Kidney capillary endothelial cell (primary cell): ENCODE measurements at regions not wholly inside any gene's neighbourhood (a gene's known extent, or its start where the extent isn't known, plus 50 kb on each side); places are given as distances from the start of the nearest gene placed in this dataset.
"Not testable (repeated sequence)": the region's sequence is repeated elsewhere in the genome, so short reads cannot be mapped to it uniquely, and the experiment has no call there.

Source experiments
- DNase-seq: peaks from one replicate; pipeline ENCODE4 v3.0.0-alpha.2; 2018; ENCODE audit warnings: low spot score

DNA sequence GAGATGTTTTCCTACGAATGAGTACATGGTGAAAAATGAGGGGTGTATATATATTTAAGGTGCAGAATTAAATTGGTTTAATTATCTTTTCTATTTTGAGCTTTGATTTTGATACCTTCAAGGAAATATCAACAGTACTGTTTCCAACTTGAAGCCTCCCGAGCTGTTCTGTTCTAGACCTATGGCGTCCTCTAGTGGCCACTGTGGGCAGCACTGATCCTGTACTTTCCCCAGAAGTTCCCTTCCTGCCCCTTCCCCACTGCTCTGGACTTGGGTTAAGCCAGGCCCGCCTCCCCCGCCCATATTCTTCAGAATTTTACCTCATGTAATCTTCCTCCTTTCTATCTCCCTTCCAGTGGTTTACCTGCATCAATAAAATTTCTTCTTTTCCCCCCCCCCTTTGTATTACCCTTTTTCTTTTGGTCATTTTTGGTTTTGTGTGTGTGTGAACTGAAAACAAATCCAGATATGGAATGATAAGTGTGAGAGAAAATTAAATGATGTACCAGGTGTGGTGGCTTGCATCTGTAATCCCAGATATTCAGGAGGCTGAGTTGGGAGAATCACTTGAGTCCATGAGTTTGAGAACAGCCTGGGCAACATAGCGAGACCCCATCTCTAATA is 1643.5 kb downstream of the TP53TG3F start:
- DNase-seq = no peak

DNA sequence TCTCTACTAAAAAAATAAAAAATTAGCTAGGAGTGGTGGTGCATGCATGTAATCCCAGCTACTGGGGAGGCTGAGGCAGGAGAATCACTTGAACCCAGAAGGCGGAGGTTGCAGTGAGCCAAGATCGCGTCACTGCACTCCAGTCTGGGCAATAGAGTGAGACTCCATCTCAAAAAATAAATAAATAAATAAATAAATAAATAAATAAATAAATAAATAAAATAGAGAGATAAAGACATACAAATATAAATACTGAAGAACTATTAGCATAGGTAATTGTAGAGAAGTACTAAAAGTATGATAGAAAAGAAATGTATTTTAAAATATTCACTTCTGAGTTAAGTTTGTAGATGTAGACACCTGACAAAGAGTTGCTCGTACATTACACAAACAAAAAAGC is 1652.4 kb downstream of the TP53TG3F start:
- not testable (repeated sequence) for DNase-seq

- DNase-seq = no peak
Observed at GRCh38 chr16:35131429-35131828, 1672.0 kb downstream of the TP53TG3F start.

- DNase-seq = no peak
Observed at GRCh38 chr16:35134471-35134870, 1675.1 kb downstream of the TP53TG3F start.

DNA sequence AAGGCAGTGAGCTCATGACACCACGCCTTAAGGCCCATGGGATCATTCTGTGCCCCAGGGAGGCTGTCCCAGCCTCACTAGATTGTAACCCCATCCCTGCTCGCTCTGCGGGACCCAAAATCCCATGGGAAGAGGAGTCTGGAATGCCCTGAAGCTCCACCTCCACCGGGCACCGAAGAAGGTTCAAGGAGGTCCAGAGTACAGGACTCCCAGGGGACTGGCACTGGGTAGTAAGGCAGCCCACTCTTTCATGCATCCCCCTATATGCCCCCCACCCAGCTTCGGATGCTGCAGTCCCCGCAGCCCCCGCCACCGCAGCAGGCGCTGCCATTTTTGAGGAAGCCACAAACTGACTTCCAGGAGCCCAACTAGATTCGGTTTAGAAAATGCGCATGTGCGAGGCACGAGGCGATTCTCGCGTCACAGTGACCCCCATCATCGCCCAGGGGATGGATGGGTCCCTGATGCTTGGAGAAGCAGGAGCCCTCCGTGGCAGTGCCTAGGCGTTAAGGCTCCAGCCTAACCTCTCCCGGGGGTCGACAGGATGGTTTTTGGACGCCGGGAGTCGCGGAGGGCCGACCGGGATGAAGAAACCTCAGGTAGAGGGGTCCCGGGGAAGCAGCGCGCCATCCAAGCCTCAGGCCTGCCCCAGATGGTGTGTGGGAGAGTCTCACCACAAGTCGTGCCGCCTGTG is 1681.0 kb downstream of the TP53TG3F start:
- DNase-seq = no peak

DNA sequence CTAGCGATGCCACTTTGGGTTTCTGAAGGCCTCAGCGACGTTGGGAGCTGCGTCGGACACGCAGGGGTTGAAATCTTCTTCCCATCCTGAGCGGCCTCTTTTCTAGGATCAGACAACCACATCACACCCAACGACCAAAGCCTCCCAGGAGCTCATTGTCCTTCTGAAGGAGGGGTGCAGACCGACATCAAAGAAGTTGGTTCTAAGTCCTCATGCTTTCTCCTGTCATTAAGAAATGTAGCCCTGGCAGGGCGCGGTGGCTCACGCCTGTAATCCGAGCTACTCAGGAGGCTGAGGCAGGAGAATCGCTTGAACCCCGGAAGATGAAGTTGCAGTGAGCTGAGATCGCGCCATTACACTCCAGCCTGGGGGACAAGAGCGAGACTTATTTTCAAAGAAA is 1681.9 kb downstream of the TP53TG3F start:
- DNase-seq = no peak

GRCh38 chr16:35142147-35142808 is 1682.9 kb downstream of the TP53TG3F start:
- no peak for DNase-seq

- no peak for DNase-seq
Observed at GRCh38 chr16:35142809-35143192, 1683.4 kb downstream of the TP53TG3F start.

- no peak for DNase-seq
Observed at GRCh38 chr16:35144212-35144932, 1685.0 kb downstream of the TP53TG3F start.

DNA sequence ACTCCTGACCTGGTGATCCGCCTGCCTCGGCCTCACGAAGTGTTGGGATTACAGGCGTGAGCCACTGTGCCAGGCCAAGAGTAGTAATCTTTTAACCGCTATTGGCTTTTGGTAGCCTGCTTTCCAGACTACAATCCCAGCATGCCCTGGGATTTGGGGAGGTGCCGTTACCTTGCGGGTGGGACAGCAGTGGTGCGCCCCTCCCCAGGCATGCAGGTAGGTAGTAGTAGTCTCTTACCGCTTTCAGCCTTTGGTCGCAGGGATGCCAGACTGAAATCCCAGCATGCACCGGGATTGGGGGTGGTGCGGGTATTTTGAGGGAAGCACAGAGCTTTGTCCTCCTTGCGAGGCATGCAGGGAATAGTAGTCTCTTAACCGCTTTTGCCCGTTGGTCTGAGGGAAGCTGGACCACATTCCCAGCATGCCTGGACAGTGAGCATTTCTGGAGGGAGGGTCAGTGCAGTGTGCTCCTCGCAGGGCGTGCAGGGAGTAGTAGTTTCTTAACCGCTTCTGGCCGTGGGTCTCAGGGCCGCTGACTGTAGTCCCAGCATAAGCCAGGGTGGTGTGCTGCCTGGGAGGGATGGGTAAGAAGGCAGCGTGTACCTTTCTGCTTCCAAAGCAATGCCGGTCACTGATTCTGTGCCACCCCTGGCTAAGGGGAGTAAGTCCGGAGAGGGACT is 1686.8 kb downstream of the TP53TG3F start:
- no peak for DNase-seq

- DNase-seq = no peak
Observed at GRCh38 chr16:35146723-35147458, 1687.5 kb downstream of the TP53TG3F start.

GRCh38 chr16:35147556-35148504 is 1688.4 kb downstream of the TP53TG3F start:
- no peak for DNase-seq

- DNase-seq = no peak
Observed at GRCh38 chr16:35148748-35149147, 1689.3 kb downstream of the TP53TG3F start.

DNA sequence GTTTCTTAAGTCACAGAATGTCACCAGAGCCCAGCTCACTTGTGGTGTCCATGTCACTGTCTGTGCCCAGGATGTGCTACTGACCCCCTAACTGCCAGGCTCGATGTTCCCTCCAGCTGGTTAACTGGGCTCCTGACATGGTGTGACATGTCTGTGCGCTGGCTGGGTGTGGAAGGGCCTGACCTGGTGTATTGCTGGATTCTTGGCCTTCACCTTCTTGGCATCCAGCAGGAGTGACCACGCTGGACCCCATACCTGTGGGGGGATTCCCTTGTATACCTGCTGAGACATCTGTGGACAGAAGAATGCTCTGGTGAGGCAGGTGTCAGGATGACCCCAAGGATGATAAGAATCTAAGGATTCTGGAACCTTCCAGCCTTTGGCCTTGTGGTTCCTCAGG is 1690.1 kb downstream of the TP53TG3F start:
- no peak for DNase-seq

GRCh38 chr16:35150805-35151312 is 1691.4 kb downstream of the TP53TG3F start:
- DNase-seq = no peak

GRCh38 chr16:35152067-35152627 is 1692.7 kb downstream of the TP53TG3F start:
- no peak for DNase-seq

- no peak for DNase-seq
Observed at GRCh38 chr16:35154627-35155026, 1695.2 kb downstream of the TP53TG3F start.

DNA sequence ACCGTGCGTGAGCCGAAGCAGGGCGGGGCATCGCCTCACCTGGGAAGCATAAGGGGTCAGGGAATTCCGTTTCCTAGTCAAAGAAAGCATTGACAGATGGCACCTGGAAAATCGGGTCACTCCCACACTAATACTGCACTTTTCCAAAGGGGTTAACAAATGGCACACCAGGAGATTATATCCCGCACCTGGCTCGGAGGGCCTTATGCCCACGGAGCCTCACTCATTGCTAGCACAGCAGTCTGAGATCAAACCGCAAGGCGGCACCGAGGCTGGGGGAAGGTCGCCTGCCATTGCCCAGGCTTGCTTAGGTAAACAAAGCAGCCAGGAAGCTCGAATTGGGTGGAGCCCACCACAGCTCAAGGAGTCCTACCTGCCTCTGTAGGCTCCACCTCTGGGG is 1698.1 kb downstream of the TP53TG3F start:
- not testable (repeated sequence) for DNase-seq

GRCh38 chr16:35169324-35169723 is 1709.9 kb downstream of the TP53TG3F start:
- DNase-seq = not testable (repeated sequence)

DNA sequence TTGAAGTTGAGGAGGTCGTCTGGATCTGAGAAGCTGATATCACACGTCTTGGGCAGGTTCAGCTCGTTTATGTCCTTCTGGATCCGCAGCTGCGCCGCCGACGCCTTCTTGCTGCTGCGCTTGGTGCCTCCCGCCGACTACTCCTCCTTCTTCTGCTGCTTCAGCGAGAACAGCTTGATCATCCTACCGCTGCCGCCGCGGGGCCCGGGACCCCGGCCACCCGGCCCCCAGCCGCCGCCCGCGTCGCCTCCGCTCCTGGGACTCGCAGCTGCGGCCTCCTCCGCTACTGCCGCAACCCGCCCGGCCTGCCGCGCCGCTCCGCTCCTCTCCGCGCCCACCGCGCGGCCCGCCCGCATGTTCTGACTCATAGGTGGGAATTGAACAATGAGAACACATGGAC is 1710.6 kb downstream of the TP53TG3F start:
- not testable (repeated sequence) for DNase-seq
